Smooth muscle cell (in vitro differentiated cells): ENCODE measurements at regions not wholly inside any gene's neighbourhood (a gene's known extent, or its start where the extent isn't known, plus 50 kb on each side); places are given as distances from the start of the nearest gene placed in this dataset.

Source experiments
- DNase-seq: peaks from one replicate; lab custom pipeline; 2025; ENCODE audit not compliant: unreplicated experiment; lab: John Stamatoyannopoulos, UW
- H2AFZ ChIP-seq: fragments of 200-600 bp; sonication (generic); 2 replicates; pipeline ENCODE4 v1.6.0; 2016; ENCODE audit warnings: antibody characterized with exemption, low read depth, mild to moderate bottlenecking
- H3F3A ChIP-seq: fragments of 200-600 bp; sonication (generic); 2 replicates; pipeline ENCODE4 v1.6.0; 2017; ENCODE audit warnings: antibody characterized with exemption, low read depth
- H3K27ac ChIP-seq: fragments of 200-600 bp; sonication (generic); 2 replicates; pipeline ENCODE4 v1.5.1; 2016; ENCODE audit warnings: low read depth, mild to moderate bottlenecking
- H3K27me3 ChIP-seq: fragments of 200-600 bp; sonication (generic); 2 replicates; pipeline ENCODE4 v1.6.1; 2016; ENCODE audit warnings: low read depth, mild to moderate bottlenecking
- H3K36me3 ChIP-seq: fragments of 200-600 bp; sonication (generic); 2 replicates; pipeline ENCODE4 v1.5.1; 2016; ENCODE audit warnings: low read depth
- H3K4me1 ChIP-seq: fragments of 200-600 bp; sonication (generic); 2 replicates; pipeline ENCODE4 v1.5.1; 2016; ENCODE audit warnings: low read depth
- H3K4me2 ChIP-seq: fragments of 200-600 bp; sonication (generic); 2 replicates; pipeline ENCODE4 v1.6.0; 2016; ENCODE audit warnings: mild to moderate bottlenecking
- H3K4me3 ChIP-seq: fragments of 200-600 bp; sonication (generic); 2 replicates; pipeline ENCODE4 v1.5.1; 2016; ENCODE audit warnings: mild to moderate bottlenecking
- H3K79me2 ChIP-seq: fragments of 200-600 bp; sonication (generic); 2 replicates; pipeline ENCODE4 v1.6.0; 2016; ENCODE audit warnings: low read depth, mild to moderate bottlenecking
- H3K9ac ChIP-seq: fragments of 200-600 bp; sonication (generic); 2 replicates; pipeline ENCODE4 v1.6.0; 2016; ENCODE audit warnings: low read depth
- H3K9me3 ChIP-seq: fragments of 200-600 bp; sonication (generic); replicated peaks from 2 replicates; pipeline ENCODE4 v1.5.1; 2016; ENCODE audit warnings: low read depth
- H4K20me1 ChIP-seq: fragments of 200-600 bp; sonication (generic); 2 replicates; pipeline ENCODE4 v1.6.0; 2016; ENCODE audit warnings: low read depth
- CTCF ChIP-seq: fragments of 200-600 bp; sonication (generic); IDR thresholded peaks from 2 replicates; pipeline ENCODE4 v1.5.1; 2017; ENCODE audit warnings: borderline replicate concordance, mild to moderate bottlenecking, antibody characterized with exemption; ENCODE audit not compliant: insufficient read depth, poor library complexity, severe bottlenecking
- WGBS: methylation state at CpG from one replicate; pipeline ENCODE4 v1.1.7; 2016; ENCODE audit warnings: low lambda C conversion rate; 5-methylcytosine and 5-hydroxymethylcytosine counted together

DNA sequence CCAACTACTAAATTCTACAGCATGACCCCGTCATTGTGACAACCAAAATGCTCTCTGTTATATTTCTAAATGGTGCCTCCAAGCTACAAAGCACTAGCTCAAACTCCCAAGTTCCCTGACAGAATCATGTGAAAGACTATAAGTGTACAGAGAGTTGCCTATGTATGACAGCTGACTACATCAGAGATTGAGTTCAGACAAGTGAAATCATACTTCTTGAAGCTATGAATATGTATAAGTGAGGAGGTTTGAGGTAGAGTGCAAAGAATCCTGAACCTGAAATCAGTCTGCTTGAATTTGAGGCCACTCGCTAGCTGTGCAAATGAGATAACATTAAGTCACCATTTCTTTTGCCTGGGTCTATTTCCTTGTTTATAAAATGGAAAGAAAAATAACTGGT is 63.9 kb upstream of the TP63 start:
- H3F3A ChIP-seq = peaks cover 9% of the 10 kb centered on the region
- H2AFZ ChIP-seq = no peak overlapping the region
- no peak overlapping the region for H3K27ac ChIP-seq
- no peak overlapping the region for H3K4me3 ChIP-seq
- no peak for DNase-seq
- no peaks in the 10 kb centered on the region for H3K9me3 ChIP-seq
- no peak overlapping the region for H3K9ac ChIP-seq
- no peaks in the 10 kb centered on the region for H3K79me2 ChIP-seq
- TF ChIP-seq CTCF = no peak
- no peak overlapping the region for H3K4me2 ChIP-seq
- H3K4me1 ChIP-seq = no peaks in the 10 kb centered on the region
- no peaks in the 10 kb centered on the region for H3K36me3 ChIP-seq
- no peaks in the 10 kb centered on the region for H4K20me1 ChIP-seq
- no peaks in the 10 kb centered on the region for H3K27me3 ChIP-seq
- WGBS = 94% methylated on average over 2 of the region's 2 CpGs

DNA sequence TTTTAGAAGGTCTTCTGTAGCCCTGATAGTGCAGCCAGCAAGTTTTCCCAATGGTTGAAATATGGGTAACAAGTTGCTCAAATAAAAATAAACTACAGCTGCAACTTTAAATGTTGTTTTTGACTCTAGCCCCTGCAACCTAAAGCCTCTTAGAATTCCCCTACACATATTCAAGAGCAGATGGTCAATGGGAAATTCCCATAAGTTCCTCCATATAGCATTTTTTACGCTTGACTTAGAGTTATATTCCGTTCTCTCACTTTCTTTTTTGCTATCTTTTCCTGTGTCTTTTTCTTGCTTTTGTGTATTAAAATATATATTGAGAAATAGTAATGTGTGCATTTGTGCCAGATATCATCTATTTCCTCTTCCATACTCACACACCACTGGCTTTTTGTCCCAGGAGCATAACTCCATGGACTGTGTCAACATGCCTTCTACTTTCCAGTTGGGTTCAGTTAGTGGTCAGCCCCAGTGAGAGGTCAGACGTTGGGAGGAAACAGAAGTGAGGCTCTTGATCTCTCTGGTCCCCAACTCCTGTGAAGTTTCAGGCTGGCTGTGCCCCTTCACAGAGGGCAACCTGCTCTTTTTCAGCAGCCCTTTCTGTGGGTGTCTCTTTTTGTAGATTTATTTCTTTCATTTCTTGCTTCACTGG is 63.3 kb upstream of the TP63 start:
- no peaks in the 10 kb centered on the region for H4K20me1 ChIP-seq
- H3K4me3 ChIP-seq = no peak overlapping the region
- H2AFZ ChIP-seq = no peak overlapping the region
- H3K27ac ChIP-seq = no peak overlapping the region
- no peaks in the 10 kb centered on the region for H3K36me3 ChIP-seq
- no peak overlapping the region for H3K9ac ChIP-seq
- WGBS = 91% methylated on average over 3 of the region's 3 CpGs
- no peak for TF ChIP-seq CTCF
- no peaks in the 10 kb centered on the region for H3K79me2 ChIP-seq
- H3K27me3 ChIP-seq = no peaks in the 10 kb centered on the region
- H3K4me2 ChIP-seq = no peak overlapping the region
- DNase-seq = no peak
- H3F3A ChIP-seq = peaks cover 9% of the 10 kb centered on the region
- no peaks in the 10 kb centered on the region for H3K4me1 ChIP-seq
- H3K9me3 ChIP-seq = no peaks in the 10 kb centered on the region

DNA sequence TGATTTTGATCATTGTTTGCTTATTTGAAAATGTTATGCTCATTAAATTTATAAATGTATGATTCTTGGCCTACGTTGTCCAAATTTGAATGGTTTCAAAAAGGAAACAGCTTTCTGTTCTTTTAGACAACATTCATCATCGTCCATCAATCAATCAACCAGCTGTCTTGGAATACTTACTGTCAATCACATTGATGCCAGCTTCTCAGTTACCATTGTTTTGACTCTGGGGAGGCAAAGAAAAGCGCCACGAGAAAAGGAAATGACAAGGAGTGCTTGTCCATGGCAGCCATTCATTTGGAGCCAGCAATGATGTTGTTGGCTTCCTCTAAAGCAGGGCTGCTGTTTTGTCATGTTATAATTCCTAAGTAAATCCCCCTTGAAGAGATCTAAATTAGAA is 62.2 kb upstream of the TP63 start:
- WGBS = 72% methylated on average over 4 of the region's 4 CpGs
- no peak overlapping the region for H3K9ac ChIP-seq
- no peaks in the 10 kb centered on the region for H3K79me2 ChIP-seq
- no peaks in the 10 kb centered on the region for H3K27me3 ChIP-seq
- no peaks in the 10 kb centered on the region for H3K36me3 ChIP-seq
- H2AFZ ChIP-seq = no peak overlapping the region
- no peak for DNase-seq
- no peak overlapping the region for H3K4me3 ChIP-seq
- no peak overlapping the region for H3K27ac ChIP-seq
- no peak overlapping the region for H3K4me2 ChIP-seq
- TF ChIP-seq CTCF = no peak
- H3K4me1 ChIP-seq = no peaks in the 10 kb centered on the region
- H3K9me3 ChIP-seq = no peaks in the 10 kb centered on the region
- peaks cover 9% of the 10 kb centered on the region for H3F3A ChIP-seq
- no peaks in the 10 kb centered on the region for H4K20me1 ChIP-seq

- no peaks in the 10 kb centered on the region for H3K9me3 ChIP-seq
- no peak overlapping the region for H3K27ac ChIP-seq
- H3K36me3 ChIP-seq = no peaks in the 10 kb centered on the region
- no peak overlapping the region for H3K4me2 ChIP-seq
- H3K4me1 ChIP-seq = no peaks in the 10 kb centered on the region
- no peaks in the 10 kb centered on the region for H3K27me3 ChIP-seq
- no peak overlapping the region for H2AFZ ChIP-seq
- peaks cover 4% of the 10 kb centered on the region for H3F3A ChIP-seq
- WGBS = 94% methylated on average over 4 of the region's 4 CpGs
- TF ChIP-seq CTCF = no peak
- H3K9ac ChIP-seq = no peak overlapping the region
- DNase-seq = no peak
- no peaks in the 10 kb centered on the region for H4K20me1 ChIP-seq
- no peaks in the 10 kb centered on the region for H3K79me2 ChIP-seq
- H3K4me3 ChIP-seq = no peak overlapping the region
These were observed 61.7 kb upstream of the TP63 start for GRCh38 chr3:189569473-189569872.
